Psoas muscle (tissue), 7 donors: ENCODE measurements at regions not wholly inside any gene's neighbourhood (a gene's known extent, or its start where the extent isn't known, plus 50 kb on each side); places are given as distances from the start of the nearest gene placed in this dataset.
"Not testable (repeated sequence)": the region's sequence is repeated elsewhere in the genome, so short reads cannot be mapped to it uniquely, and the experiment has no call there.

ENCODE experiments used
- ATAC-seq, 4 donors: fragments of 200-7000 bp; cut with Tn5 transposase; one replicate each; pipeline ENCODE4 v1.9.1; 2020; ENCODE audit warnings: moderate library complexity in 3 of 4, mild to moderate bottlenecking in 2 of 4
- DNase-seq, 2 donors: peaks; one replicate each; pipeline ENCODE4 v3.0.0-alpha.2; 2020
- H3K27ac ChIP-seq: fragments of 200-600 bp; one replicate; pipeline ENCODE4 v1.8.0; 2022
- H3K27me3 ChIP-seq, 3 donors: fragments of 200-600 bp in 1 of 3; one replicate each; pipeline versions ENCODE4 v1.6.1 to v1.8.0; 2013 to 2022; ENCODE audit warnings: low read length in 2 of 3, mild to moderate bottlenecking in 2 of 3, moderate library complexity in 1 of 3; ENCODE audit not compliant: insufficient read depth in 3 of 3
- H3K36me3 ChIP-seq, 2 donors: fragments of 200-600 bp in 1 of 2; one replicate each; pipeline versions ENCODE4 v1.6.1 to v1.8.0; 2013 to 2022; ENCODE audit warnings: low read depth in 1 of 2, mild to moderate bottlenecking in 1 of 2, moderate library complexity in 1 of 2; ENCODE audit not compliant: insufficient read depth in 1 of 2
- H3K4me1 ChIP-seq: fragments of 200-600 bp; one replicate; pipeline ENCODE4 v1.8.0; 2022
- H3K4me3 ChIP-seq: fragments of 200-600 bp; one replicate; pipeline ENCODE4 v1.8.0; 2022; ENCODE audit warnings: mild to moderate bottlenecking
- H3K9me3 ChIP-seq: fragments of 200-600 bp; one replicate; pipeline ENCODE4 v1.8.0; 2022
- CTCF ChIP-seq: fragments of 200-600 bp; IDR thresholded peaks from one replicate; pipeline ENCODE4 v1.8.0; 2022; ENCODE audit warnings: antibody characterized with exemption
- WGBS, 3 donors: extraction: QIAGEN DNeasy Blood & Tissue Kit; methylation state at CpG; one replicate each; pipeline versions ENCODE4 v1.1.6 to v1.1.7; 2013; 5-methylcytosine and 5-hydroxymethylcytosine counted together
- intact Hi-C, 2 donors: fragments of 100-400 bp; cut with DNase I; formaldehyde crosslinking; loops; one replicate each; pipeline versions ENCODE4 v1.11.0 to v1.14.2; 2022
- donor health status: healthy with polysubstance abuse.
- donor health status: DM: no; HTN: no; CAD: no; lungs with moderate emphysema.
- donor health status: Bipolar disorder and iron deficiency.
- donor health status: healthy.
- donor health status: DM: yes; HTN: yes; CAD: no.
- donor health status: DM: no; HTN: no; CAD: no.
- donor health status: DM: yes; HTN: yes; CAD: no.

- intact Hi-C loops = no loop called here
- H3K27ac ChIP-seq = no peak overlapping the region
- TF ChIP-seq CTCF = no peak
- H3K4me1 ChIP-seq = no peaks in the 10 kb centered on the region
- ATAC-seq (no peak), DNase-seq (no peak)
- H3K27me3 ChIP-seq = peaks cover 0 to 4% (median 0%) of the 10 kb centered on the region in 3 donors
- H3K9me3 ChIP-seq = no peaks in the 10 kb centered on the region
- WGBS, 3 donors = 60 to 80% (median 69%) methylated on average over 2 of the region's 2 CpGs
- H3K36me3 ChIP-seq = no peaks in the 10 kb centered on the region
- H3K4me3 ChIP-seq = no peak overlapping the region
Observed at GRCh38 chr1:199836430-199836829, 191.1 kb upstream of the NR5A2 start.

- TF ChIP-seq CTCF = no peak
- 56 to 68% (median 67%) methylated on average over 1 of the region's 1 CpG for WGBS, 3 donors
- no peak for DNase-seq
- Histone ChIP-seq H3K27me3 (peaks cover 0 to 4% (median 0%) of the 10 kb centered on the region in 3 donors), H3K4me3 (no peak overlapping the region), H3K27ac (no peak overlapping the region), H3K4me1 (no peaks in the 10 kb centered on the region), H3K36me3 (no peaks in the 10 kb centered on the region), H3K9me3 (no peaks in the 10 kb centered on the region)
- intact Hi-C loops = no loop called here
- ATAC-seq = no peak
Observed at GRCh38 chr1:199837321-199837720, 190.2 kb upstream of the NR5A2 start.

- 92 to 99% (median 97%) methylated on average over 8 of the region's 8 CpGs for WGBS, 3 donors
- intact Hi-C loops = not testable (repeated sequence)
Observed at GRCh38 chr1:199839608-199840007, 187.9 kb upstream of the NR5A2 start.

GRCh38 chr1:199843096-199843495 is 184.4 kb upstream of the NR5A2 start:
- H3K27ac ChIP-seq, intact Hi-C loops, H3K36me3 ChIP-seq, ATAC-seq, H3K9me3 ChIP-seq, H3K4me1 ChIP-seq, DNase-seq, H3K4me3 ChIP-seq, H3K27me3 ChIP-seq: not testable (repeated sequence)
- 98 to 100% (median 98%) methylated on average over 2 of the region's 2 CpGs for WGBS, 3 donors

More at GRCh38 chr1:199839608-199840007, 187.9 kb upstream of the NR5A2 start:
- H3K27ac ChIP-seq, H3K4me1 ChIP-seq, DNase-seq, ATAC-seq, H3K9me3 ChIP-seq, H3K36me3 ChIP-seq, H3K4me3 ChIP-seq, H3K27me3 ChIP-seq: not testable (repeated sequence)

- 30 to 43% (median 35%) methylated on average over 2 of the region's 2 CpGs for WGBS, 3 donors
Observed at GRCh38 chr1:199843861-199844260, 183.6 kb upstream of the NR5A2 start.

More at GRCh38 chr1:199843861-199844260, 183.6 kb upstream of the NR5A2 start:
- no peak overlapping the region for H3K27ac ChIP-seq
- H3K4me1 ChIP-seq = no peaks in the 10 kb centered on the region
- ATAC-seq (no peak), DNase-seq (no peak)
- no peak overlapping the region for H3K4me3 ChIP-seq
- intact Hi-C loops = no loop called here
- no peaks in the 10 kb centered on the region for H3K36me3 ChIP-seq
- no peak for TF ChIP-seq CTCF
- no peaks in the 10 kb centered on the region for H3K27me3 ChIP-seq
- H3K9me3 ChIP-seq = no peaks in the 10 kb centered on the region
